Thoracic aorta (tissue), 2 donors: ENCODE measurements at regions not wholly inside any gene's neighbourhood (a gene's known extent, or its start where the extent isn't known, plus 50 kb on each side); places are given as distances from the start of the nearest gene placed in this dataset.
"Not testable (repeated sequence)": the region's sequence is repeated elsewhere in the genome, so short reads cannot be mapped to it uniquely, and the experiment has no call there.

Experiments used
- ATAC-seq: fragments of 150-250 bp; one replicate; pipeline ENCODE4 v1.8.0; 2017; ENCODE audit warnings: low read depth; ENCODE audit not compliant: insufficient number of reproducible peaks, low FRiP score
- DNase-seq: peaks from one replicate; pipeline ENCODE4 v3.0.0-alpha.2; 2020; ENCODE audit warnings: low spot score
- H3K27ac ChIP-seq, 2 donors: fragments of 200-600 bp; sonication (generic); 1 replicate in 1 of 2; 2 replicates in 1 of 2; pipeline ENCODE4 v1.5.1; 2016; ENCODE audit warnings: mild to moderate bottlenecking in 2 of 2, moderate library complexity in 2 of 2
- H3K27me3 ChIP-seq: fragments of 200-600 bp; sonication (generic); replicated peaks from 2 replicates; pipeline ENCODE4 v1.6.0; 2016; ENCODE audit warnings: mild to moderate bottlenecking; ENCODE audit not compliant: insufficient read depth
- H3K36me3 ChIP-seq: fragments of 200-600 bp; sonication (generic); one replicate; pipeline ENCODE4 v1.5.1; 2016
- H3K4me1 ChIP-seq, 2 donors: fragments of 200-600 bp; sonication (generic); 1 replicate in 1 of 2; 2 replicates in 1 of 2; pipeline versions ENCODE4 v1.5.1 to v1.6.0; 2016; ENCODE audit warnings: low read depth in 2 of 2, mild to moderate bottlenecking in 1 of 2; ENCODE audit not compliant: control insufficient read depth in 1 of 2
- H3K4me3 ChIP-seq: fragments of 200-600 bp; sonication (generic); 2 replicates; pipeline ENCODE4 v1.5.1; 2016; ENCODE audit warnings: mild to moderate bottlenecking
- H3K9me3 ChIP-seq: fragments of 200-600 bp; sonication (generic); 2 replicates; pipeline ENCODE4 v1.5.1; 2016
- TF ChIP-seq, protein P1 (sequence below): fragments of 200-600 bp; sonication (generic); IDR thresholded peaks from one replicate; pipeline ENCODE4 v1.5.1; 2019; ENCODE audit warnings: antibody characterized with exemption

- no peaks in the 10 kb centered on the region for H3K9me3 ChIP-seq
- H3K27ac ChIP-seq = no peak overlapping the region
- no peak for ATAC-seq
- H3K4me1 ChIP-seq = no peaks in the 10 kb centered on the region
- H3K36me3 ChIP-seq = no peaks in the 10 kb centered on the region
- H3K4me3 ChIP-seq = no peak overlapping the region
- no peaks in the 10 kb centered on the region for H3K27me3 ChIP-seq
- no peak for DNase-seq
- TF ChIP-seq, protein P1, sequence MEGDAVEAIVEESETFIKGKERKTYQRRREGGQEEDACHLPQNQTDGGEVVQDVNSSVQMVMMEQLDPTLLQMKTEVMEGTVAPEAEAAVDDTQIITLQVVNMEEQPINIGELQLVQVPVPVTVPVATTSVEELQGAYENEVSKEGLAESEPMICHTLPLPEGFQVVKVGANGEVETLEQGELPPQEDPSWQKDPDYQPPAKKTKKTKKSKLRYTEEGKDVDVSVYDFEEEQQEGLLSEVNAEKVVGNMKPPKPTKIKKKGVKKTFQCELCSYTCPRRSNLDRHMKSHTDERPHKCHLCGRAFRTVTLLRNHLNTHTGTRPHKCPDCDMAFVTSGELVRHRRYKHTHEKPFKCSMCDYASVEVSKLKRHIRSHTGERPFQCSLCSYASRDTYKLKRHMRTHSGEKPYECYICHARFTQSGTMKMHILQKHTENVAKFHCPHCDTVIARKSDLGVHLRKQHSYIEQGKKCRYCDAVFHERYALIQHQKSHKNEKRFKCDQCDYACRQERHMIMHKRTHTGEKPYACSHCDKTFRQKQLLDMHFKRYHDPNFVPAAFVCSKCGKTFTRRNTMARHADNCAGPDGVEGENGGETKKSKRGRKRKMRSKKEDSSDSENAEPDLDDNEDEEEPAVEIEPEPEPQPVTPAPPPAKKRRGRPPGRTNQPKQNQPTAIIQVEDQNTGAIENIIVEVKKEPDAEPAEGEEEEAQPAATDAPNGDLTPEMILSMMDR = no peak
Observed at GRCh38 chr12:30169839-30170591, 386.3 kb upstream of the TMTC1 start.

GRCh38 chr12:30166006-30166795, 382.5 kb upstream of the TMTC1 start:
- H3K36me3 ChIP-seq = no peaks in the 10 kb centered on the region

GRCh38 chr12:30164382-30165318, 380.9 kb upstream of the TMTC1 start:
- ATAC-seq = no peak
- no peaks in the 10 kb centered on the region for H3K9me3 ChIP-seq
- TF ChIP-seq, protein P1 = no peak
- DNase-seq = no peak
- no peaks in the 10 kb centered on the region for H3K27me3 ChIP-seq
- H3K4me3 ChIP-seq = no peak overlapping the region
- no peaks in the 10 kb centered on the region for H3K36me3 ChIP-seq
- no peaks in the 10 kb centered on the region for H3K4me1 ChIP-seq
- no peak overlapping the region for H3K27ac ChIP-seq

More at GRCh38 chr12:30166006-30166795, 382.5 kb upstream of the TMTC1 start:
- no peak for DNase-seq
- no peak overlapping the region for H3K4me3 ChIP-seq
- no peaks in the 10 kb centered on the region for H3K9me3 ChIP-seq
- TF ChIP-seq, protein P1 = no peak
- no peaks in the 10 kb centered on the region for H3K27me3 ChIP-seq
- ATAC-seq = no peak
- no peak overlapping the region for H3K27ac ChIP-seq
- H3K4me1 ChIP-seq = no peaks in the 10 kb centered on the region

GRCh38 chr12:30156833-30157232, 373.1 kb upstream of the TMTC1 start:
- not testable (repeated sequence) for H3K27me3 ChIP-seq, H3K9me3 ChIP-seq, H3K27ac ChIP-seq, ATAC-seq, H3K4me3 ChIP-seq, DNase-seq, H3K4me1 ChIP-seq, H3K36me3 ChIP-seq

GRCh38 chr12:30155001-30155730, 371.4 kb upstream of the TMTC1 start:
- DNase-seq = no peak
- Histone ChIP-seq H3K27ac (no peak overlapping the region), H3K9me3 (no peaks in the 10 kb centered on the region), H3K27me3 (no peaks in the 10 kb centered on the region), H3K4me1 (no peaks in the 10 kb centered on the region), H3K36me3 (no peaks in the 10 kb centered on the region), H3K4me3 (no peak overlapping the region)
- TF ChIP-seq, protein P1 = no peak
- ATAC-seq = no peak
